ENCODE measurements at regions not wholly inside any gene's neighbourhood (a gene's known extent, or its start where the extent isn't known, plus 50 kb on each side); places are given as distances from the start of the nearest gene placed in this dataset.

DNA sequence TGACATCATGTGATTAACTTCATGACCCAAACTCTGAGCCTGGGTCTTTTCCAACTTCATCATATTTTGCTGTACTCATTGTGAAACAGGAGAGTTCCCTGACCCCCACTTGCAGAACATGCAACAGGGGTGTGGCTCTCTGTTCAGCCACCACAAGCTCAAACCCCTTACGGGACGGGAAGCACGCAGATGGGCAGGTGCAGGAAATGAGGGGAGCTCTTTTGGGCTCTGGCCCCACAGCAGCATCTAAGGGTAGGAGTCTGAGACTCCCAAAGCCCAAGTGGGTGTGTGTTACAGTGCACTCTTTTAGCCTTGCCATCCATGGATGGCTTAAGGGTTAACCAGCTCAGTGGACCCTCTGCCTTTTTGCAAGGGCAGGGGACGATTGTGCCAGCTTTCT, 599.5 kb upstream of the SMIM31 start:
- no peak overlapping the region for H3K4ac ChIP-seq (ENCODE audit: low read depth, low read length)
- H3K9me3 ChIP-seq (ENCODE audit: control insufficient read depth, low read depth, low read length) = no peaks in the 10 kb centered on the region
- H3K23me2 ChIP-seq (ENCODE audit: insufficient read length, low read depth, low read length, poor library complexity, severe bottlenecking) = no peaks in the 10 kb centered on the region
- no peak overlapping the region for H2BK20ac ChIP-seq (ENCODE audit: low read depth, low read length, poor library complexity, severe bottlenecking)
- no peaks in the 10 kb centered on the region for H4K20me1 ChIP-seq (ENCODE audit: control insufficient read depth, insufficient read depth, insufficient read length)
- H3K14ac ChIP-seq (ENCODE audit: insufficient read depth, low read length) = no peak overlapping the region
- H4K91ac ChIP-seq (ENCODE audit: insufficient read length, low read depth, low read length) = no peak overlapping the region
- Mint-ChIP-seq H3K4me3 (no peak overlapping the region), H3K27me3 (ENCODE audit: low read depth) (no peaks in the 10 kb centered on the region), H3K36me3 (ENCODE audit: insufficient read depth in 1 of 3, low read depth in 3 of 3) (no peaks in the 10 kb centered on the region), H3K9me3 (no peaks in the 10 kb centered on the region), H3K4me1 (no peaks in the 10 kb centered on the region; a peak in 1 of 4 replicates), H3K27ac (no peak overlapping the region)
- TF ChIP-seq, protein P1, sequence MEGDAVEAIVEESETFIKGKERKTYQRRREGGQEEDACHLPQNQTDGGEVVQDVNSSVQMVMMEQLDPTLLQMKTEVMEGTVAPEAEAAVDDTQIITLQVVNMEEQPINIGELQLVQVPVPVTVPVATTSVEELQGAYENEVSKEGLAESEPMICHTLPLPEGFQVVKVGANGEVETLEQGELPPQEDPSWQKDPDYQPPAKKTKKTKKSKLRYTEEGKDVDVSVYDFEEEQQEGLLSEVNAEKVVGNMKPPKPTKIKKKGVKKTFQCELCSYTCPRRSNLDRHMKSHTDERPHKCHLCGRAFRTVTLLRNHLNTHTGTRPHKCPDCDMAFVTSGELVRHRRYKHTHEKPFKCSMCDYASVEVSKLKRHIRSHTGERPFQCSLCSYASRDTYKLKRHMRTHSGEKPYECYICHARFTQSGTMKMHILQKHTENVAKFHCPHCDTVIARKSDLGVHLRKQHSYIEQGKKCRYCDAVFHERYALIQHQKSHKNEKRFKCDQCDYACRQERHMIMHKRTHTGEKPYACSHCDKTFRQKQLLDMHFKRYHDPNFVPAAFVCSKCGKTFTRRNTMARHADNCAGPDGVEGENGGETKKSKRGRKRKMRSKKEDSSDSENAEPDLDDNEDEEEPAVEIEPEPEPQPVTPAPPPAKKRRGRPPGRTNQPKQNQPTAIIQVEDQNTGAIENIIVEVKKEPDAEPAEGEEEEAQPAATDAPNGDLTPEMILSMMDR (conservative IDR thresholded peaks at IDR 0.05) = no peak
- no peak for DNase-seq
- no peak overlapping the region for H4K5ac ChIP-seq (ENCODE audit: insufficient read length, low read depth, low read length)
- no peak overlapping the region for H3K4me2 ChIP-seq (ENCODE audit: insufficient read depth, insufficient read length, low read length)
- H2BK120ac ChIP-seq (ENCODE audit: low read depth, low read length, poor library complexity, severe bottlenecking) = no peak overlapping the region
- no peak overlapping the region for H2BK12ac ChIP-seq (ENCODE audit: insufficient read length, low read depth, low read length)
- H3T11ph ChIP-seq (ENCODE audit: low read length) = no peak overlapping the region
- no peak overlapping the region for H3K18ac ChIP-seq (ENCODE audit: insufficient read length, low read depth, low read length)
- no CpG with 5 or more reads among the region's 4 CpGs for WGBS (ENCODE audit: extremely low coverage, insufficient read length, low lambda C conversion rate)
- no peak overlapping the region for H3K9ac ChIP-seq (ENCODE audit: extremely low read depth, insufficient read length, low read length)
- H2AK5ac ChIP-seq (ENCODE audit: insufficient read length, low read length) = no peak overlapping the region
- no peak overlapping the region for H3K56ac ChIP-seq (ENCODE audit: insufficient read length, low read depth, low read length)
- H2BK5ac ChIP-seq (ENCODE audit: insufficient read length, low read length) = no peak overlapping the region
- H3K4me1 ChIP-seq (ENCODE audit: insufficient read depth, low read length) = no peaks in the 10 kb centered on the region
- no peak overlapping the region for H3K27ac ChIP-seq (ENCODE audit: insufficient read length, low read depth, low read length)
- no peak overlapping the region for H3K23ac ChIP-seq (ENCODE audit: insufficient read length, low read depth, low read length)
- H3K27me3 ChIP-seq (ENCODE audit: insufficient read depth, low read length) = no peaks in the 10 kb centered on the region
- H2BK15ac ChIP-seq (ENCODE audit: low read depth, low read length) = no peak overlapping the region
- no peak overlapping the region for H2AFZ ChIP-seq (ENCODE audit: low read length)
- no peaks in the 10 kb centered on the region for H3K79me2 ChIP-seq (ENCODE audit: insufficient read depth, low read length)
- H4K8ac ChIP-seq (replicated peaks; ENCODE audit: insufficient read length, low read depth, low read length) = no peak overlapping the region
- no peaks in the 10 kb centered on the region for H3K79me1 ChIP-seq (ENCODE audit: insufficient read depth, low read depth, low read length, poor library complexity, severe bottlenecking)
